AG09319 (cell line): ENCODE measurements at regions not wholly inside any gene's neighbourhood (a gene's known extent, or its start where the extent isn't known, plus 50 kb on each side); places are given as distances from the start of the nearest gene placed in this dataset.
"Not testable (repeated sequence)": the region's sequence is repeated elsewhere in the genome, so short reads cannot be mapped to it uniquely, and the experiment has no call there.

Source experiments
- DNase-seq: peaks from one replicate; pipeline ENCODE4 v3.0.0-alpha.2; 2010; ENCODE audit warnings: low read depth; ENCODE audit errors: extremely low read depth
- CTCF ChIP-seq: IDR thresholded peaks from 2 replicates; pipeline ENCODE4 v1.5.1; 2011; ENCODE audit warnings: low read depth, mild to moderate bottlenecking, inconsistent platforms, low read length, moderate library complexity

- no peak for DNase-seq
- TF ChIP-seq CTCF = no peak
Observed at GRCh38 chr5:60473654-60474053, 226.3 kb downstream of the DEPDC1B start.

GRCh38 chr5:60473027-60473426 is 226.9 kb downstream of the DEPDC1B start:
- DNase-seq = not testable (repeated sequence)

- TF ChIP-seq CTCF = no peak
- DNase-seq = no peak
Observed at GRCh38 chr5:60470881-60471280, 229.1 kb downstream of the DEPDC1B start.

GRCh38 chr5:60469286-60469685 is 230.7 kb downstream of the DEPDC1B start:
- TF ChIP-seq CTCF = no peak
- DNase-seq = no peak

GRCh38 chr5:60463179-60463868 is 236.6 kb downstream of the DEPDC1B start:
- TF ChIP-seq CTCF = no peak
- no peak for DNase-seq

GRCh38 chr5:60458666-60459065 is 241.3 kb downstream of the DEPDC1B start:
- no peak for TF ChIP-seq CTCF
- DNase-seq = no peak

GRCh38 chr5:60457233-60457632 is 242.7 kb downstream of the DEPDC1B start:
- TF ChIP-seq CTCF = no peak
- no peak for DNase-seq

GRCh38 chr5:60455589-60455988 is 244.4 kb downstream of the DEPDC1B start:
- TF ChIP-seq CTCF = no peak
- no peak for DNase-seq

GRCh38 chr5:60454277-60454676 is 245.7 kb downstream of the DEPDC1B start:
- not testable (repeated sequence) for DNase-seq
